GM18858 (cell line): ENCODE measurements at regions not wholly inside any gene's neighbourhood (a gene's known extent, or its start where the extent isn't known, plus 50 kb on each side); places are given as distances from the start of the nearest gene placed in this dataset.
A peak's percentile ranks its signal among the peaks of the same experiment; 100 is the strongest.

Experiments used
- ATAC-seq: cut with Tn5 transposase; IDR thresholded peaks from one replicate; pipeline ENCODE4 v1.9.1; 2021; ENCODE audit not compliant: unreplicated experiment

DNA sequence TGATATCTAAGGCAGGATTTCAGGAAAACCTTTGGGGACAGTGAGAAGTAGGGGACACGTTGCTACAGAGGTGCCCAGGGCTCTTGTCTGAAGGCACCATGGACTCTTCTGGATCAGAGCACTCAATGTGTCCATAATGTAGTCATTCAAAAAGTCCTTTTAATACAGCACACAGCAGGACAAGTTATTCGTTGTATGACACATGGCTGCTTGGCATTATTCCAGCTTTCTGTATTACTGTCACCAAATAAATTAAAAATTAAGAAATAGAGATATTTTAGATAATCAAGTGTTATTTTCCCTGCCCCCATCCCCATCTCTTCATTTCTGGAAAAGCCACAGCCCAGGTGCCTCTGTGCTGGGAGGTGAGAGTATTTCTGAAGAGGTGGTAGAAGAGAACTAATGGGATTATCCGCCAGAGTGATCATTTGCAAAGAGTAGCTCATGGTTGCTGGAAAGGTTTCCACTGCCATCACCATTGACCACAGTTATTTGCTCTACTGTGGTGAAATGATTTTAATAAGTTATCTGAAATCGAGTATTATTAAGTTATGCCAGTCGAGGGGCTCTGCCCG lies 83.0 kb downstream of the CXCL12 start:
- ATAC-seq = no peak

GRCh38 chr10:44300666-44301649 lies 83.9 kb downstream of the CXCL12 start:
- ATAC-seq = peak; percentile 92

GRCh38 chr10:44298713-44299112 lies 86.2 kb downstream of the CXCL12 start:
- no peak for ATAC-seq

DNA sequence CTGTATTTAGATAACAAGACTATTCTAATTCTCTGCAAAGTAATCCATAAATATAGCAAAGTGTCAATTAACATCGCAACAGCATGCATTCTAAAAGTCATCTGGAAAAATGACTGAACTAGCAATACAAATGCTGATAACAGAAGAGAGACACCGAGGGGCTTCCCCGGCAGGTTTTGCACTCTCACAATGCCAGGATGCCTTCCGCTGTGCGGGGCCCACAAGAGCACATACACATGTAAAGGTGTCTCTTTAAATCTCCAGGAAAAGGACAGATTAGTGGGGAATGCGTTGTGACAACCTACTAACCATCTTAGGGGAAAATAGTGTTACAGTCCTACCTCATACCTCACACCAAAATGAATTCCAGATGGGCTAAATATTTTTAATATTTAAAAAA lies 86.9 kb downstream of the CXCL12 start:
- ATAC-seq = no peak

DNA sequence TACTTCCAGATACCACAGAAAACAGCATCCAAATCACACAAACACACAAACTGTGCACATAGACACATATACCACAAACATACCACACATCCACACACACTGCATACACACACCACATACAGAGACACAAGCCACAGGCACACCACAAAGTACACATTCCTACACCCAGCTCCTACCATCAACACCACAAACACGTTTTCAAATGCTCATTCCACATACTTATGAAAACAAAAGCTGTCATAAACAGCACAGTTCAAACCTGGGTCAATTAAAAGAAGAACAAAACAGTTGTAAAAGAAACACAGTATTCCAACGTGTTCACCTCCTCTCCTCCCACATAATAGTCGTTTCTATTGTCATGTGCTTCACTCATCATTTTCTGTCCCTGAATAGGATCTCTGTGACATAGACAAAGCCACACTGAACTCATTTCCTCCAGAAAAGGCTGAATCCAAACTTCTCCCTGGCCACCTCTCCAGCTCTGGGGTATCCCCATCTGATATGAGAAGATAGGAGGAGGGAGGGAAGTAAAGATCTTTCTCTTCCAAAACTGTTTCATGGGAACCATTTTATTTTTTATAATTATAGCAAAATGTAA lies 89.2 kb downstream of the CXCL12 start:
- ATAC-seq = no peak

- ATAC-seq = no peak
These were observed 90.0 kb downstream of the CXCL12 start for GRCh38 chr10:44294726-44295412.

DNA sequence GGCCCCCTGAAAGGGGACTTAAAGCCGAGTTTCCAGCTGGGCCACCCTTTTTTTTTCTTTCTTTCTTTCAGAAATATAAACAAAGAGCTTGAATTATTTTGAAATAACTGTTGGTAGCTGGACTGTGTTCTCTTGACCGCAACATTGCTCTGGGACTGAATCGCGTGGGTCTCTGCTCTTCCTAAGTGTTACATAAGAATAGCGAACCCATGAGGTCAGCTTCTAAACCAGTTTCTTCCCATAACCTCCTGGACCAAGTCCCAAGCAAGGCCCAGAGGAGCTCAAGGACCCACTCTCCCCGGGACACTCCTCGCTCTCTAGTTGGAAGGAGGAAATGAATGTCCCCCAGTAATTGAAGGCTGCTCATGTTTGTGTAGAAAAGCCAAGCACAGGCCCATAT lies 91.1 kb downstream of the CXCL12 start:
- ATAC-seq = no peak

GRCh38 chr10:44293306-44293778 lies 91.6 kb downstream of the CXCL12 start:
- no peak for ATAC-seq

DNA sequence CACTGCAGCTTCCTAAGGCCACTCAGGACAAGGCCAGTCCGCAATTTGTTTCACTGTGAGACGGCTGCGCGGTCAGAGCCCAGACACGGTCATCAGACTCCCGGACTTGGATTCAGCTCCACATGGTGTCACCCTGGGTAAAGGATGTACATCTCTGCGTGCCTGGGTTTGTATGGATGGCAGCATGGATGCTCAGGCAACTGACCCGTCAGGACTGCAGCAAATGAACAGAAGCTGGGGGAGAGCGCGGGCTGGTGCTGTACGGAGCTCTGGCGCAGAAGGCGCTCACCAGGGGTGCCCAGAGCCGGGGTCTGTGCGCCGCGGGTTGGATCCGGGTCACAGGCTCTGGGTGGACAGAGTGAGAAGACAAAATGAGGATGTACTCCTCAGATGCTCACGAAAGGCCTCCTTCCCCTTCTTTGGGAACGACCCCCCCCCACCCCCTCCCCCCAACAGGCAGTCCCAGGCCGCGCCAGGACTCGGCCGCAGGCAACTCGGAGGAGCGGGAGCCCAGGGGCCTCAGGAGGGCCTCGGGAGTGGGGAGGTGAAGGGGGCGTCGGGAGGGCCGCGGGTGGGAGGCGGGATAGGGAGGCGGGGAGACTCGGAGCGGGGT lies 92.4 kb downstream of the CXCL12 start:
- ATAC-seq = no peak

DNA sequence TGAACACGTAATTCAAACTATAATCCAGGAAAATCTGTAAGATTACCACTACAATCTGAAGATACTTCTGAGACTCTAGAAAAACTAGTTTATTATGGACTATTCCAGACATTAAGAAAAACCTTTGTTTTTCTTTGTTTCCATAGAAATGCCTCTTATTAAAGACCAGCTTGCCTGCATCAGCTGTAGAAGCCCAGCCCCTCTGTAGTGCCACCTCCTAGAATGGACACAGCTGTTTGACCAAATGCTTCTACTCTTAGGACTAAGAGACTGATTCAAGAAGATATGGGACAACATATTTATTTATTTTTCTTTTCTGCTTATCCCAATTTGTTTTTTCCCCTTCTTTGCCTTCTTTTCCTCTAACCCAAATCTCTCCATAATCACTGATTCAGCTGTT lies 93.8 kb downstream of the CXCL12 start:
- ATAC-seq = no peak

DNA sequence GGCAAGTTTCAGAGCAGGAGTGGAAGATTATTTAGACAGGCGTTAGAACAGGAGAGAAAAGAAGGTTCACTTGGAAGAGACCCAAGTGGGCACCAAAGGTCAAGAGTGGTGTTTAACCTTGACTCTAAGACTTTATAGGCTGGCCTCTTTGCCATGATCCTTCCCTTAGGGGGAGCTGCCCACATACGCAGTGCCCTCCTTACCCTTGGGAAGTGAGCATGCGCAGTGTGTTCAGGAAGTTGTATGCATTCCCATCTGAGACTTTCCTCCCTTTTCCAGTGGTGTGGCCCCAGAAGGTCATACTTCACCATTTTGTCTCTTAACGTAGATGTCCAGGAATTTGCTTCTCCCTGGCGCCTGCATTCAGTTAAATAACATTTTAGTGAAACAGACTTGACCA lies 95.8 kb downstream of the CXCL12 start:
- no peak for ATAC-seq

GRCh38 chr10:44287408-44287807 lies 97.5 kb downstream of the CXCL12 start:
- ATAC-seq = no peak

DNA sequence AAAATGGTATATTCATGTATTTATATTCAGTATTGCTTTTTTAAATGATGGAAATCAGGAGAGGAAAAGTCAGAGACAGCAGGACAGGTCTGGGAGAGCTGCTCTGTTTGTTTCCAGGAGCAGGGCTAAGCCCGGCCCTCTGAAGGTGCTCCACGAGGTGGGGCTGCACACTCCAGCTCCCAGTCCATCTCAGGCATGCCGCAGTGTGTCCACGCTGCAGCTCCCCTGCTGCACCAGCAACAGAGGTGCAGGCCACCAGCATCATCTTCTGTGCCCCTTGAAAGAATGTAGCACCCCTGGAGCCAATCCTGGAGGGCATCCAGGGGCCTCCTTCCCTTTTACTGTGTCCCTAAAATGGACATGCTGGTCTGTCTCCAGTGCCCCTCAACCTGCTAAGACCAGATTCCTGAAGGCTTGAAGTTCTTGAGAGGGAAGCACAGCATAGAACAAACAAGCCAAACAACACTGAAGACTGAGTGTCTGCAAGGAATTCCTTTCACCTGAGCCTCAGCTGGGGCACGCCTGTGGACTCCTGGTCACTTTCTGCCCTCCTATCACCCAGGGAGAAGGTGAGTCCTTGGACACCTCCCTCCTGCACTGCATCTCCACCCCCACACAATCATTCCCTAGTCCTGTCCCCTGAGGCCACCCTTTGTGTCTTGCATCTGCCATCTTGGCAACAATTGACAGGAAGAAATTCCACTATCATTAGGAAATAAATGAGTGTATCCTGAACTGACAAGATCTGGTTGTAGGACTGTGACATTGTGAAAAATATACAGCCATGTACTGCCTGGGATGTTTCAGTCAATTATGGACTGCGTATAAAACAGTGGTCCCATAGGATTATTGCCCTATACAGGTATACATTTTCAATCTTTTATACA lies 100.5 kb downstream of the CXCL12 start:
- no peak for ATAC-seq

GRCh38 chr10:44282626-44283300 lies 102.1 kb downstream of the CXCL12 start:
- ATAC-seq = no peak

DNA sequence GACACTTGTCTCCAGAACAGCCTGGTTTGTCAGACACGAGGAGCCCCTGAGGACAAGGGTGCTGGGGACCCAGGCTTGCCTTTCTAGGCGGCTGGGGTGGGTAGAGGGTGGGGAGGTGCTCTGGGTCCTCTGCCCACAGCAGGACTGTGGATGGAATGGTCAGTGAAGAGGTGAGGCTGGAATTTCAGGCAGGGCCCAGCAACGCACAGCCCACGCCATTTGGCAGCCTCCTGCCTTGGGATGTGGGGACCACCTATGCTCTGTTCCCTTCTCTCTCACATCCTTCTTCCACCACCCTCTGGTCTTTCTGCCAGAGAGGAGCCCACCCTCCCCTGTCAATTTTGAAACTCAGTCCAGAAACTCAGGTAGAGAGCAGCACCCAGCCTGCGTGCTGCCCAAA lies 103.2 kb downstream of the CXCL12 start:
- no peak for ATAC-seq

- no peak for ATAC-seq
These were observed 103.7 kb downstream of the CXCL12 start for GRCh38 chr10:44281089-44281613.

GRCh38 chr10:44280226-44281014 lies 104.5 kb downstream of the CXCL12 start:
- ATAC-seq = no peak

DNA sequence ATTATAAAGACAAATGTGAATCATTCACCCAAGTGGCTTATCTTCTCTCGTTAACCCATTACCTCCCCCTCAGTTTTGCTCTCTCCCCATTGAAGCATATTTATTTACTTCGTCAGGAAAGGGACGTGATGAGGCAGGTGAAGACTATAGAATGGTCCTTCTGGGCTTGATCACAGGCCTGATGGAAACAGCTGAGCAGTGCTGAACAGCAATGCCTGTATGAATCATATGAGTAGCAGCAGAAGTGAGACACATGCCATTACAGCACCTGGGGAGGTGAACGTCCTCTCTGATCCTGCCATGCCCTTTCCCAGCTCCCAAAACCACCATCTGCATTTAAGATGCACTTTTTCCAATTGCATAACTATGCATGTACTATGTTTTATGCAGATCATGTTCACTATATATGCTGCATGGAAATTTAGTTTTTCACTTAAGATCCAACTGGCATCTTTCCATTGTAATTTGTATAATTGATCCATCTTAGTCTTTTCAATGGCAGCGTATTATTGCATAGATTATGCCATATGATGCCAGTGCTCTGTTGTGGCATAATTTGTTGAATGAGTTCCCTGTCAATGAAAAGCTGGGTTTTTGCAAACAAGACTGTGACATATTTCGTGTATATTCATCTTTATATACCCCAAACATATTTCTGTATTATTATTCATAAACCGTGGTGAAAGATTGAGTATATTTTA lies 105.3 kb downstream of the CXCL12 start:
- ATAC-seq = no peak
